ENCODE measurements at regions not wholly inside any gene's neighbourhood (a gene's known extent, or its start where the extent isn't known, plus 50 kb on each side); places are given as distances from the start of the nearest gene placed in this dataset.

DNA sequence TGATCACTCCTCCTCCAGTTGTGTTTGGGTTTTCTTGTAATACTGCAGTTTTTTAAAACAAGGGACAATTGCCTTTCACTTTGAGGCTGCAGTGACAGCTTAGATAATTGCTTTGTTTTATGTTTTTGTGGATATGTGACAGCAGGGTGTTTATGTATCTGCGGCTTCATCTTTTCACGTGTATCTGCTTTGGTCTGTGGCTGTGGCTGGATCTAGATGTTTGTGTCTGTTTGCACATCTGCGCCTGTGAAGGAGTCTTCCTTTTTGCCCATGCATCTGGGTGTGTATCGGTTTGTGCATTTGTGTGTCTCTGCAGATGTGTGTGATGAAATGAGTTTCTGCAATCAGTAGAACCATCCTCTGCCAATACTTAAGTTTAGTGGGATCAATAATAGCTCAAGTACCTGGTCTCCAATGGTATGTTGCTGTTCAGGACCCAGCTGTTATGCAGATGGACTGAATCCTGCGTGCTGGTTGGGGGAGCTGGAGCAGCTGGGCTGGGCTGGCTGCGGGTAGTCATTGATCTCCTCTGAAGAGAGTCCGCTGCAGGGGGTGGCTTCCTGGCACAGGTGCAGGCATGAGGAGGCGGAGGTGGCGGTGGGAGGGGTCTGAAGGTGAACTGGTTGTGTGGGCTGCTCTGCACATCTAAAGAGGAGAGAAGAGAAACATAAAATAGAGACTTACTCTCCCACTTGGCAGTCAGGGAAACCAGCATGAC, 390.3 kb downstream of the SH2D1A start:
- Mint-ChIP-seq H3K27ac (no peak overlapping the region), H3K4me3 (no peak overlapping the region), H3K9me3 (ENCODE audit: insufficient read depth) (no peaks in the 10 kb centered on the region), H3K4me1 (no peaks in the 10 kb centered on the region), H3K27me3 (no peaks in the 10 kb centered on the region)
- H3K4me1 ChIP-seq (ENCODE audit: control insufficient read depth in 2 of 2, insufficient read depth in 2 of 2, low read length in 2 of 2) = no peaks in the 10 kb centered on the region
- H3K27ac ChIP-seq (ENCODE audit: low read length in 2 of 2) = no peak overlapping the region
- DNase-seq = no peak
- CTCF ChIA-PET = no interaction called here
- H3K9ac ChIP-seq (ENCODE audit: low read length) = no peak overlapping the region
- H3K79me2 ChIP-seq (ENCODE audit: control insufficient read depth, insufficient read depth, low read length) = no peaks in the 10 kb centered on the region
- no peaks in the 10 kb centered on the region for H4K20me1 ChIP-seq (ENCODE audit: control insufficient read depth, insufficient read depth, low read length, poor library complexity, severe bottlenecking)
- no peaks in the 10 kb centered on the region for H3K27me3 ChIP-seq (replicated peaks in 1 of 4; ENCODE audit: control extremely low read depth in 1 of 4, control insufficient read depth in 3 of 4, insufficient read depth in 4 of 4, low read length in 3 of 4)
- no peaks in the 10 kb centered on the region for H3K36me3 ChIP-seq (replicated peaks in 1 of 2; ENCODE audit: control extremely low read depth in 1 of 2, control insufficient read depth in 1 of 2, extremely low read depth in 1 of 2, insufficient read depth in 2 of 2, low read length in 1 of 2)
- POLR2A ChIA-PET = no interaction called here
- intact Hi-C loops (cut with micrococcal nuclease) = no loop called here
- 85% methylated on average over 4 of the region's 9 CpGs for WGBS (ENCODE audit: insufficient coverage)
- no peak overlapping the region for H3K4me2 ChIP-seq (replicated peaks; ENCODE audit: low read depth, low read length, poor library complexity, severe bottlenecking)
- no peaks in the 10 kb centered on the region for H3K9me3 ChIP-seq (ENCODE audit: control extremely low read depth in 1 of 3, control insufficient read depth in 2 of 3, insufficient read depth in 1 of 3, low read length in 2 of 3)
- ATAC-seq (ENCODE audit: low read depth) = no peak
- TF ChIP-seq EZH2 (IDR thresholded peaks at IDR 0.05; ENCODE audit: borderline replicate concordance, insufficient read depth, low read depth, low read length, poor library complexity, severe bottlenecking) = no peak
- TF ChIP-seq, protein P1, sequence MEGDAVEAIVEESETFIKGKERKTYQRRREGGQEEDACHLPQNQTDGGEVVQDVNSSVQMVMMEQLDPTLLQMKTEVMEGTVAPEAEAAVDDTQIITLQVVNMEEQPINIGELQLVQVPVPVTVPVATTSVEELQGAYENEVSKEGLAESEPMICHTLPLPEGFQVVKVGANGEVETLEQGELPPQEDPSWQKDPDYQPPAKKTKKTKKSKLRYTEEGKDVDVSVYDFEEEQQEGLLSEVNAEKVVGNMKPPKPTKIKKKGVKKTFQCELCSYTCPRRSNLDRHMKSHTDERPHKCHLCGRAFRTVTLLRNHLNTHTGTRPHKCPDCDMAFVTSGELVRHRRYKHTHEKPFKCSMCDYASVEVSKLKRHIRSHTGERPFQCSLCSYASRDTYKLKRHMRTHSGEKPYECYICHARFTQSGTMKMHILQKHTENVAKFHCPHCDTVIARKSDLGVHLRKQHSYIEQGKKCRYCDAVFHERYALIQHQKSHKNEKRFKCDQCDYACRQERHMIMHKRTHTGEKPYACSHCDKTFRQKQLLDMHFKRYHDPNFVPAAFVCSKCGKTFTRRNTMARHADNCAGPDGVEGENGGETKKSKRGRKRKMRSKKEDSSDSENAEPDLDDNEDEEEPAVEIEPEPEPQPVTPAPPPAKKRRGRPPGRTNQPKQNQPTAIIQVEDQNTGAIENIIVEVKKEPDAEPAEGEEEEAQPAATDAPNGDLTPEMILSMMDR (IDR thresholded peaks at IDR 0.05) = no peak
- no peak overlapping the region for H2AFZ ChIP-seq (ENCODE audit: insufficient read depth, low read depth, low read length, poor library complexity, severe bottlenecking)
- H3K4me3 ChIP-seq (ENCODE audit: control extremely low read depth in 1 of 5, extremely low read depth in 1 of 5, insufficient read depth in 1 of 5, low read depth in 2 of 5, low read length in 4 of 5) = no peak overlapping the region

DNA sequence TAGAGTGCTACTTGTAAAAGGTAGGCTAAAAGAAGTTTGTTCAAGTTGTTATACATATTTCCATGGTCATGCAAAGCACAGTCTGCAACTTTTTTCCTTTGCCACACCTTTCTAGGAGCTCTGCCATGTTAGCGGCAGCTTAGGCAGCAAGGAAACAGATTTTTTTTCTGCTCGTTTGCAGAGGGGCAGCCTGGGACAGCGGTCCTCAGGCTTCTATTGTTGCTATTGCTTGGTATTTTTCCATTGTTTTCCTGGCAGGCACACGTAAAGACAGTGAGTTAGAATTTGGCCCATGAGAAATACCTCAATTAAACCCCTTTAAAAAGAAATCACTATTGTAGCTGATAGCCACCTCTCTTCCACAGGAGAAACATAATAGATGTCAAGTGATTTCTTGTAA, 391.4 kb downstream of the SH2D1A start:
- CTCF ChIA-PET = no interaction called here

More for the DNA sequence above, 391.4 kb downstream of the SH2D1A start:
- H3K27me3 ChIP-seq (replicated peaks in 1 of 4; ENCODE audit: control extremely low read depth in 1 of 4, control insufficient read depth in 3 of 4, insufficient read depth in 4 of 4, low read length in 3 of 4) = no peaks in the 10 kb centered on the region
- H3K27me3 Mint-ChIP-seq = no peaks in the 10 kb centered on the region
- no peak overlapping the region for H3K27ac Mint-ChIP-seq
- no peaks in the 10 kb centered on the region for H3K36me3 ChIP-seq (replicated peaks in 1 of 2; ENCODE audit: control extremely low read depth in 1 of 2, control insufficient read depth in 1 of 2, extremely low read depth in 1 of 2, insufficient read depth in 2 of 2, low read length in 1 of 2)
- ATAC-seq (ENCODE audit: low read depth) (no peak), DNase-seq (no peak)
- no peaks in the 10 kb centered on the region for H4K20me1 ChIP-seq (ENCODE audit: control insufficient read depth, insufficient read depth, low read length, poor library complexity, severe bottlenecking)
- TF ChIP-seq EZH2 (IDR thresholded peaks at IDR 0.05; ENCODE audit: borderline replicate concordance, insufficient read depth, low read depth, low read length, poor library complexity, severe bottlenecking) = no peak
- TF ChIP-seq, protein P1 (IDR thresholded peaks at IDR 0.05) = no peak
- H3K9me3 Mint-ChIP-seq (ENCODE audit: insufficient read depth) = no peaks in the 10 kb centered on the region
- intact Hi-C loops (cut with micrococcal nuclease) = no loop called here
- WGBS (ENCODE audit: insufficient coverage) = no CpG with 5 or more reads among the region's 4 CpGs
- H3K4me3 Mint-ChIP-seq = no peak overlapping the region
- no peak overlapping the region for H3K4me2 ChIP-seq (replicated peaks; ENCODE audit: low read depth, low read length, poor library complexity, severe bottlenecking)
- H3K27ac ChIP-seq (ENCODE audit: low read length in 2 of 2) = no peak overlapping the region
- no peak overlapping the region for H2AFZ ChIP-seq (ENCODE audit: insufficient read depth, low read depth, low read length, poor library complexity, severe bottlenecking)
- no peaks in the 10 kb centered on the region for H3K4me1 Mint-ChIP-seq
- no peaks in the 10 kb centered on the region for H3K9me3 ChIP-seq (ENCODE audit: control extremely low read depth in 1 of 3, control insufficient read depth in 2 of 3, insufficient read depth in 1 of 3, low read length in 2 of 3)
- H3K9ac ChIP-seq (ENCODE audit: low read length) = no peak overlapping the region
- H3K4me3 ChIP-seq (ENCODE audit: control extremely low read depth in 1 of 5, extremely low read depth in 1 of 5, insufficient read depth in 1 of 5, low read depth in 2 of 5, low read length in 4 of 5) = no peak overlapping the region
- no peaks in the 10 kb centered on the region for H3K79me2 ChIP-seq (ENCODE audit: control insufficient read depth, insufficient read depth, low read length)
- POLR2A ChIA-PET = no interaction called here
- no peaks in the 10 kb centered on the region for H3K4me1 ChIP-seq (ENCODE audit: control insufficient read depth in 2 of 2, insufficient read depth in 2 of 2, low read length in 2 of 2)
